8988T (cell line): ENCODE measurements at regions not wholly inside any gene's neighbourhood (a gene's known extent, or its start where the extent isn't known, plus 50 kb on each side); places are given as distances from the start of the nearest gene placed in this dataset.

Experiments
- DNase-seq: peaks from one replicate; pipeline ENCODE4 v3.0.0; 2011

DNA sequence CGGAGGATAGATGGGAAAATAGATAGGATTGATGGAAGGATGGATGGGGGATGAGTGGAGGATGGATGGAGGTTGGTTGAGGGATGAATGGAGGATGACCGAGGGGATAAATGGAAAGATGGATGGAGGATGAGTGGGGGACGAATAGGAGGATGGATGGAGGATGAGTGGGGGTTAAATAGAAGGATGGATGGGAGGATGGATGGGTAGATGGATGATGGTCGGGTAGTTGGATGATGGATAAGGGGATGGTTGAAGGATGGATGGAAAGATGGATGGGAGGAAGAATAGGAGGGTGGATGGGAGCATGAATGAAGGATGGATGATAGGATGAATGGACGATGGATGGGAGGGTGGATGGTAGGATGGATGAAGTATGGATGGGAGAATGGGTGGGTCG is 219.3 kb upstream of the IER5L start:
- no peak for DNase-seq

DNA sequence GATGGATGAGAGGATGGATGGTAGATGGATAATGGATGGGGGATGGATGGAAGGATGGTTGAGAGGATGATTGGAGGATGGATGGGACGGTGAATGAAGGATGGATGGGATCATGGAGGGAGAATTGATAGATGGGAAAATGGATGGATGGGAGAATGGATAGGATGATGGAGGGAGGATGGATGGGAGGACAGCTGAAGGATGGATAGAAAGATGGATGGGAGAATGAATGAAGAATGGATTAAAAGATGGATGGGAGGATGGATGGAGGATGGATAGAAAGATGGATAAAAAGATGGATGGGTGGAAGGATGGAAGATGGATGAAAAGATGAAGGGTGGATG is 218.3 kb upstream of the IER5L start:
- no peak for DNase-seq

DNA sequence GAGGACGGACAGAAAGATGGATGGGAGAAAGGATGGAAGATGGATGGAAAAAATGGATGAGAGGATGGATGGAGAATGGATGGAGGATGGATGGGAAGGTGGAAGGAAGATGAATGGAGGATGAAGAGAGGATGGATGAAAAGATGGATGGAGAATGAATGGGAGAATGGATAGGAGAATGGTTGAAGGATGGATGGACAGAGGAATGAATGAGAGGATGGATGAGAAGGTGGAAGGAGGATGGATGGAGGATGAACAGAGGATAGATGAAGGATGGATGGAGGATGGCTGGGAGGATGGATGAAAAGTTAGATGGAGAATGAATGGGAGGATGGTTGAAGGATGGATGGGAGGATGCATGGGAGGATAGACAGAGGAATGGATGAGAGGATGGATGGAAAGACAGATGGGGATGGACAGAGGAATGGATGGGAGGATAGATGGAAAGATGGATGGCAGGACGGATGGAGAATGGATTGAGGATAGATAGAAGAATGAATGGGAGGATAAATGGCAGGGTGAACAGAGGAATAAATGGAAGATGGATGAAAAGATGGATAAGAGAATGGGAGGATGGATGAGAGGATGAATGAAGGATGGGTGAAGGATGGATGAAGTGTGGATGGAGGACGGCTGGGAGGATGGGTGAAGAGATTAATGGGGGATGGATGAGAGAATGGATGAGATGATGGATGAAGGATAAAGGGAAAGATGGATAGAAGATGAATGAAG is 217.7 kb upstream of the IER5L start:
- DNase-seq = no peak

DNA sequence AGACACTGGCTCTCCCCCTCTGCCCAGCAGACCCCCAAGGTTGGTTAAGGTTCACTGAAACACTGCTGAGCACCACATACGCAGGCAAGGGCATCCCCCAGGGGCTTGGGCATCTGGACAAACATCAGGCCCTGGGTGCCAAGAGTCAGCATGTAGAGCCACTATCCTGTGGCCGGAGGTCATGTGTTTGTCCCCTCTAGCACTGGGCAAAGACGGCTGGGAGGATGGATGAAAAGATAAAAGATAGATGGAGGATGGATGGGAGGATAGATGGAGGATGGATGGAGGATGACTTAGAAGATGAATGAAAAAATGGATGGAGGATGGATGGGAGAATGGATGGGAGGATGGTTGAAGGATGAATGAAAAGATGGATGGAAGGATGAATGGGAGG is 216.8 kb upstream of the IER5L start:
- no peak for DNase-seq

DNA sequence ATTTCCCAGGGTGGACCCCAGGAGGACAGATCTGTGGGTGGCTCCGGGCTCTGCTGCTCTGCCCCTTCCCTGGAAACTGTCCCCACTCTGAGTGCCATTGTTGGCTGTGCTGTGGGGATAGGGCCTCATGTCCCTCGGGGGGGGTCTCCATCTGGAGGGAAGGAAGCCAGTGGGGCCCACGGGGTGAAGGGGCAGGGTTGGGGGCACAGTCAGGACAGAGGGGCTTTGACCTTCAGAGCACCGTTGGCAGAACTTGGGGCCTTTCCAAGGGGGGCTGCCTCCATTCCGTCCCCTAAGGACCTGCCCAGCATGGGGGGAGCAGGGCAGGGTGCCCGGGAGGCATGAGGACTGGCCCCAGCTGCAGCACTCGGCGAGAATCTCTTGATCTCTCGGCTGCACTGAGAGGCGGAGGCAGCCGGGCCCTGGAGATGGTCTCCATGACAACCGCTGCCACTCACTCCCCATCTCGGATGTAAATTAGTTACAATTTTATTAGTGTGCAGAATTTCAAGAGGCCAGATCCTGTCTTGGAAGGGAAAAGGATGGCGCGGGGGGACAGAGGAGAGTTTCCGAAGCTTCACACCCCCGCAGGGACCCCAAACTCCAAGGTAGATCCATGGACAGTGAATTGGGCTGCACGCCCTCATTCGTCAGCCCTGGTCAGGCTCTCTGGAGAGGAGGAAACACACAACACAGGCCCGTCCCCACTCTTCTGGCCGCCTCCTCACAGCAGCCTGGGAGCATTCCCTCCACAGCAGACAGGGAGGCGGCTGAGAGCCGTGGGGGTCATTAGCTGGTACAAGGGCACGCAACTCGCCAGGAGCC is 216.2 kb upstream of the IER5L start:
- no peak for DNase-seq

DNA sequence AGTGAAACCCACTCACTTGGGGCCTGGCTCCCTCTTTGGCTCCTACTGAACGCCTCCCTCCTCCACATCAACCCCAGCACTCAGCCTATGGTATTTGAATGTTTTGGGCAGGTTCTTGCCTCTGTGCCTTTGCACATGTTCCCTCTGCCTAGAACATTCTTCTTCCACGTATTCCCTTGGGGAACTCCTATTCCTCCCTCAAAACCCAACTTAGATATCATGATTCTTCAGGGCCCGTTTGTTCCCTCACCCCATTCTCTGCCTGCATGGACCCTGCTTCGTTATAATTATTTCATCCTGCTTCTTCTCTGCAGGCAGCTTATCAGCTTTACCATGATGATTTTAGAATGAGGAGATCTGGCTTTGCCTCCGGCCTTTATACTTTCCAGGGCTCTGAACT is 215.0 kb upstream of the IER5L start:
- DNase-seq = no peak

DNA sequence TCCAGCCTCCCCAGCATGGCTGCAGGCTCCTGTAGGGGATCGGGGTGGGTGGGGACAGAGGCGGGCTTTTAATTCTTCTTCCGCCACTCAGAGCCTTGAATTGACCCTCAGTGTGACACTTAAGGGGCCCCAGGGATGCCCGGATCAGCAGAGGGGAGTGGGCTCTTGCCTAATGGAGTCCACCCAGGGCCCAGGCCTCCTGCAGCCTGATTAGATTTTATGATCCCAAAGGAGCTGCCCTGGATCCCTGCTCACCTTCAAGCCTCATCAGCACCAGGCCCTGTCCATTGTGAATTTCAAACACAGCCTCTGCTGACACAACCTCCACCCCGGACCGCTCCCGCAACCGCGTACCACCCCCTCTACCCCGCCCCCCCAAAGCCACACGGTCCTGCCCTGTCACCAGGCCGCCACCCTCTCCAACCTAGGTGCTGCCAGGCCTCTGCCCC is 214.1 kb upstream of the IER5L start:
- no peak for DNase-seq

DNA sequence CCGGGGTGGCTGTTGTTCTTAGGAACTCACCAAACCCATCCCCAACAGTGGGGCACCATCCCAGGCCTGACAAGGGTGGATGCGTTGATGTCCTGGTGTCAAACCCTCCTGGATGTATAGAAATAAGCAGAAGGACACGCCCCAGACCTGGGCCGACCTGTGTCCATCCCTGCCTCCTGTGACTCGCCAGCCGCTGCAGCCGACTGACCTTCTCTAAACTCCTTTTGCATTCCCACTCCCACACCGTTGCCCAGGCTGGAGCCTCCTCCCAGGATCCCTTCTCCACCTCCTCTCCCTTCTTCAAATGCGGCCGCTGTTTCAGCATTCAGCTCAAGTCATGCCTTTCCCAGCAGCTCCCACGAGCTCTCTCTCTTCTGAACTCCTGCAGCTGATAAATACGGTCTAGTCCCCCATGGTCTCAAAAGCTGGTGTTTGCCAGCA is 213.2 kb upstream of the IER5L start:
- DNase-seq = no peak

DNA sequence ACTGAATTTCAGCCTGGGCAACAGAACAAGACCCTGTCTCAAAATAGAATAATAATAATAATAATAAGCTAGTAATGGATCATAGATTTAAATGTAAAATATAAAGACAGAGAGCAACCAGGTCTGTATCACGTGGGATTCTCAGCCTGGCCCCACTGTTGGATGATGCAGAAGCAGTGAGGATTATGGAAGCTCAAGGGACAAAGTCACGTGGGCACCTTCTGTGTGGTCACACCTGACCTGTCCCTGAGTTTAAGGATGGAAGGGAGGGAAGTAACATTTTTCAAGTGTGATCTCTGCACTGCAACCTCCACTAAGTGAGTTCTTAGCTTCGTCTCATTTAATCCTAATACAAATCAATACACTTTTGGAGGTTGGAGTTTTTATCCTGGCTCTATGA is 212.5 kb upstream of the IER5L start:
- DNase-seq = no peak

DNA sequence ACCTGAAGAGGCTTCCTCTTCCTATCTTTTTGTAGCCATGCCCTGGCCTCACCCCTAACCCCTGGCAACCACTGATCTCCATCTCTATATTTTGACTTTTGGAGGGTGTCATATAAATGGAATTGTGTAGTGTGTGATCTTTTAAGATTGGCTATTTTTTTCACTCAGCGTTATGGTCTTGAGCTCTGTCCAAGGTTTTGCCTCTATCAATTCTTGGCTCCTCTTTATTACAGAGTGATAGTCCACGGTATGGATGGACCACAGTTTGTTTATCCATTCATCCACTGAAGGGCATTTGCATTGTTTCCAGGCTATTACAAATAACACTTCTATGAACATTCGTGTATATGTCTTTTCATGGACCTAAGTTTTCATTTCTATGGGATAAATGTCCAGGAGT is 209.8 kb upstream of the IER5L start:
- no peak for DNase-seq

DNA sequence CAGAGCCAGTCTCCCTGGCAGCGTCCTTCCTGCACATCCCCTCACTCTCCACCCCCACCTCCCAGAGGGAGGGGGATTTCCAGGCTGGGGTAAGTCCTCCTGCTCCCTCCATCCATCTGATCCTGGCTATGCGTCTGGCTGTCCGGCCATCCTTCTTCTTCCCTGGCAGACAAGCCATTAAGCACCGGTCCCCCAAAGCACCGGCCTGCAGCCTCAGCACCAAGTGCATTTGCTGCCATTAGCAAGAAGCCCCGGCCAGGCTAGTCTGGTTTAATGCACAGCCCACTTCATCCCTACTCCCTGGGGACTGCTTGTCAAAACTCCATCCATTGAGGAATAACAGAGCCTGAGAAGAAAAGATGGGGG is 208.7 kb upstream of the IER5L start:
- no peak for DNase-seq

DNA sequence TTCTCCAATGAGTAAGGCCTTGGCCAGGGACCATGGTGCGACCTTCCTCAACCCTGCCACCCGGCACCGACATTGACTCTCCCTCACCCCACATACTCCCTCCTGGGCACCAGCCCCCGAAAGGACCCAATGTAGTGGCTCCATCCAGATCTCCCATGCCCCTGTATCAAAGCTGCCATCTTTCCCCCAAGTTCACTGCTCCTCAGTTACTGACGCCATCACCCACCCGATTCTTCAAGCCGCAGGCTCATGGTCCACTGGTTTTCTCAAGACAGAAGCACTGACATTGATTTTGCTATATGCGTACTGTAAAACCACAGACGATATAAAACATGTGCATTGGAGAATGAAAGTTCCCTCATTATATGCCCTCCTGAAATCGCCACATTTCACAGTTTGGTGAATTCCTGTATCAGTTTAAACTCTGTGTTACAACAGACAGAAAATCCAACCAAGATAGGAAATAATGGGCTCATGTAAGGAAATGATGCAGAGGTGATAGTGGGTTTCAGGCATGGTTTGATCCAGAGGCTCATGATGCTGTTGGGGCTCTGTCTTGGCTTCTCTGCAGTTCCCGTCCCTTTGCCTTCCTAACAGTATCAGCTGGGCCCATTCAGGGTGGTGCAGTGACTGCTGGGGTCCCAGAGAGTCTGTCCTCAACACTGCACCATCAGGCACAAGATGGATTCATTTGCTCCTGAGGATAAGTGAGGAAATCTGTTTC is 207.3 kb upstream of the IER5L start:
- no peak for DNase-seq

DNA sequence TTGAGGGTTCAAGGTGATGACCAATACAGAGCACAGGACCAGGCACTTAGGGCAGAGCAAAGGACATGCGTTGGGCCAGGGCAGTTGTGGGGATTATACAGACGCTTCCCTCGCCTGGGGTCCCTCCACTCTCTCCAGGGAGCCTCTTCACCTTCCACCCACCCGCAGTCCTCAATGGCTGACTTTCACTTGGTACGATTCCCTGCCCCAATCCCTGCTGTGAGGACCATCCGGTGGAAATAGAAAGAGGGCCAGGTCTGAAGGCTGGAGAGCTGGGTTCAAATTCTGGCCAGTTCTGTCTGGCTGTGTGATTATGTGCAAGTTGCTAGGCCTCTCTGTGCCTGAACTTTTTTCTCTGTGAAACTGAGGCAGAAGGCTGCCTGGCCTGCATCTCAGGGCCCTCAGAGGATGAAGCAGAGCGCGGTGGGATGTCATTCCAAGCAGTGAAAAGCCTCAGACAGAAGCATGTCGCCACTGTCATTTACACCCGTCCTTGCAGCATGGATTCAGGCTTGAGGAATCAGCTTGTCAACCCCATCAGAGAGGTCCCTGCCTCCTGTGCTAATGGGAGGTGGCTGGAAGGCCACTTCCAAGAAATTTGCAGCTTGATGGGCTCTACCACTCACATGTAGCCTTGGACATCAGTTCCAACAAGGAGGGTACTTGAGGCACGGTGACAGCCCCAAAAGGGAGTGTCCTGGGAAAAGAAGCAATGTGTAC is 206.6 kb upstream of the IER5L start:
- no peak for DNase-seq

DNA sequence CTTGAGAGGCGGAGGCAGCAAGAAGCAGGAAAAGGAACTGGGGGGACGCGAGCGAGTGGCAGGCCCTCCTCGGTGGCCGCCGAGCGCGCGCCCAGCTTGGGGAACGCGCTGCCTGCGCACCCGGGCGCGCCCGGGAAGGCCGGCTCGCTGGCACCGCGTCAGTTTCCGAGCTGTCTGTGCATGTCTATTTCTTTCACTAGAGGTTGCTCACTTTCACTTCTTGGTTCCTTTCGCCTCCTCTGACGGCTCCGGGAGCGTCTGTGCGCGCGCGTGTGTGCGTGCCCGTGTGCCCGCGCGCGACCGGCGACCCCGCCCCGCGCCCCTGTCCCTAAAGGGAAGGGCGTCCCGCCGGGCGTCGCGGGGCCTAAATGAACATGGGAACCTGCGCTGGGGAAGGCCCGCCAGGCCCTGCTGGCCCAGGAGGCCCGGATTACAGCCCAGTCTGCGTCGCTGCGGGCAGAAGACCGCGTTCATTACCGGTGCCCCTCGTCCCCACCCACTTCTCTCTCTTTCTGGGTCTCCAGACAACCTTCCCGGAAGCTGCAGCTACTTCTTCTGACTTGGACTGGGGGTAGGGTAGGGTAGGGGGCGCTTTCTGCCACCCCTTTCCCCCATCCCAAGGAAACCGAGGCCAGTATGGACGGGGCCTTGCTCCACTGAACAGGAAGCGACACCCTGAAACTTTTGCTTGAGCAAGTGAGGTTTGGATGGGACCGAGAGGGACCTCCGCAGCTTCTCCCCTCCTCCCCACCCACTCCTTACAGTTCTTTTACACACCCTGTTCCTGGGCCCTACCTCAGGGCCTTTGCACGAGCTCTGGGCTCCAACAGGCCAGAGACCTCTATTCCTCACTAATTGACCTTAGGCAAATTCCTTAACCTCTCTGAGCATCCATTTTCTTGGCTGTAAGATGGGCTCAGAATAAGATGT is 205.8 kb upstream of the IER5L start:
- peak; percentile 71 for DNase-seq

DNA sequence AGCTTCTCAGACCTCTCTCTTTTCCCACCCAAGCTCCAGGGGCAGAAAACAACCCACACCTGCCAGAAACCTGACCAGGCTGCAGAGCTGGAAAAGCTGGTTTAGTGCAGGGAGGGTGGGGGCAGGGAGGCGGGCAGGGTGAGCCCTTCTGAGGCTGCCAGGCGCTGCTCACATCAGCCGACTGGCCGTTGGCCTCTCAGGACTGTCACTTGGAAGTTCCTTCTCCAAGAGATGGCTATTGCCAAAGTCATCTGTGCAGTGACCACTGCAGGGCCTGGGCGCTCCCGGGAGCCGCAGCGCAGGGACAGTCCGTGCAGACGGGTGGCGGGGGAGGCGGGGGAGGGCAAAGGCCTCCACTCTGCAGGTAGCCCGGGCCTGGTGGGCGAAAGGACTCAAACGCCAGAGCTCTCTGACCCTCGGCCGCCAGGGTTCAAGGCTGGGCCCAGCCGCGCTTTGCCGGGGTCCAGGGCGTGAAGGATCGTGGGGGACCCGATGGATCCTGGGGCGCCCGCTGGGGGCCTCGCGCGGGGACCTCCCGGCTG is 205.0 kb upstream of the IER5L start:
- DNase-seq = no peak

DNA sequence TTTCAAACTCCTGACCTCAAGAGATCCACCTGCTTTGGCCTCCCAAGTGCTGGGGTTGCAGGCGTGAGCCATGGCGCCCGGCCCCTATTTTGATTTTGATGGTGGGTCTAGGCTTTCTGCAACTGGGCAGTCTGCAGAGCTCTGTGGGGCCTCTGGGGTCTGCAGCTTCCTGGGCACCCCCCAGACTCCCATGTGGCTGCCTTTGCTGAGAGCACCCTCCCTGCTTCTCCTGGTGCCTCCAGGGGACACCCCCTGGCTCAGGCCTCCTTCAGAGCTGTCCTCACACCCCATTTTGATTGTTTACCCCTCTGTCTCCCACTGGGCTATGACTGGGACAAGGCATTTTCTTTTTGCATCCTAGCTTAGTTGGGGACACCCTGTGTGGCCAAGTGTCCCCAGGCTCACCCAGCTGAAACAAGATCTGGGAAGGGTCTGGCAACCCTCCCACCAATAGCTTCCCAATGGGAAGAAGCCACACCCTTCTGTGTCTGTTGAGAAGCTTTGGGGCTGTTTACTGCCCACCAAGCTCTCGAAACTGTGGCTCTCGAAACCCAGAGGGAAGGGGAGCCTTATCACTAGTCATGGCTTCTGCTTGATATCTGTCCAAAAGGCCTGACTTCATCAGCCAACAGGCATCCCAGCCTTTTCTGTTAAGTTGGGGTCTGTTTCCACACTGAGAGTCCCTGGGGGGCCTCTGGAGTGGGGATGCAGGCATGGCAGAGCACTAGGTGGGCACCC is 204.4 kb upstream of the IER5L start:
- no peak for DNase-seq

DNA sequence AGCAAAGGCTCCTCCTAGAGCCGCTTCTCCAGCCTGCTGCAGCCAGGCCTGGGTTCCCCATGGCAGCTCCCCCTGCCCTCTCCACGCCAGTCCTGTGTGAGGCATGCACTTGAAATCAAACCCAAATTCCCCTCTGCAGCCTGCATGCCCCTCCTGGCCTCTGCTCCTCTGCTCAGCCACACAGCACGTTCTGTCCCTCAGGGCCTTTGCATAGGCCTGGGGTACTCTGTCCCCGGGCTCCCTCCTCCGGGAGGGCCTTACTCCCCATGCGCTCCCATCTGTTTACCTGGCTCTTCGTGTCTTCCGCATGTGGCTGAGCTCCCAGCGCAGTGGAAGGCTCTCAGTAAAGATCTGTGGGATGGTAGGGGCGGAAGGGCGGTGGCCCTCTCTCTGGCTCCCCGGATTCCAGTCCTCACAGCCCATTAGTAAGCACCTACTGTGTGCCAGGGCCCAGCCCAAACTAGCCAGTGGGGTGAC is 203.5 kb upstream of the IER5L start:
- DNase-seq = no peak

DNA sequence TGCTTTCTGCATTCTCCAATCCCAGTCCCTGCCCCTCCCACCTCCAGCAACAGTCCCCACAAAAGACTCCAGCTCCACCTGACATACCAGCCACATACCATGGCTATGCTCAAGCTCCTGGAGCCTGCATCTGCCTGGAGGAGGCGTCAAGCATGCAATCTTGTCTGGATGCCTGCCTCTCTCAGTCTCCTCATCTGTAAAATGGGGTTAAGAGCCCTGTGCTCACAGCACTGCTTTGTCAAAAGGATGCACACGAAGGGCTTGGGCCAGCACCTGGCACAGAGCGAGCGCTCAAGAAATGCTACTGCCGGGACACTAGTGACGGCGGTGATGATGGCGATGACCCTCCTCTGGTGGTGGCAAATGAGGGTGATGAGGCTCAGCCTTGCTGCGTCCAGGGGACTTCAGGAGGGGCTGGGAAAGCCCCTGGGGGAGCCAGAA is 202.9 kb upstream of the IER5L start:
- no peak for DNase-seq

DNA sequence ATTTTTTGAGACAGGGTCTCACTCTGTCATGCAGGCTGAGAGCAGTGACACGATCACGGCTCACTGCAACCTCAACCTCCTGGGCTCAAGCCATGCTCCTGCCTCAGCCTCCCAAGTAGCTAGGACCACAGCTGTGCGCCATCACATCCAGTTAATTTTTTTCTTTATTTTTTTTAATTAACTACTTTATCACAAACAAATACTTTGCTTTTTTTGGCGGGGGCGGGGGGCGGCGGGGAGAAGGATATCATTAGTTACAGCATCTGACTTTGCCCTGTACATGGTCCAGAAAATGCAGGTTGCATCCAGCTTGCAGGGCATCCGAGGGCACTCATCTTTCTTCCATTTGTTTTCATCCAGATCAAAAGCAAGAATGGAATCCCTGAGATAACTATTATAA is 201.8 kb upstream of the IER5L start:
- no peak for DNase-seq

DNA sequence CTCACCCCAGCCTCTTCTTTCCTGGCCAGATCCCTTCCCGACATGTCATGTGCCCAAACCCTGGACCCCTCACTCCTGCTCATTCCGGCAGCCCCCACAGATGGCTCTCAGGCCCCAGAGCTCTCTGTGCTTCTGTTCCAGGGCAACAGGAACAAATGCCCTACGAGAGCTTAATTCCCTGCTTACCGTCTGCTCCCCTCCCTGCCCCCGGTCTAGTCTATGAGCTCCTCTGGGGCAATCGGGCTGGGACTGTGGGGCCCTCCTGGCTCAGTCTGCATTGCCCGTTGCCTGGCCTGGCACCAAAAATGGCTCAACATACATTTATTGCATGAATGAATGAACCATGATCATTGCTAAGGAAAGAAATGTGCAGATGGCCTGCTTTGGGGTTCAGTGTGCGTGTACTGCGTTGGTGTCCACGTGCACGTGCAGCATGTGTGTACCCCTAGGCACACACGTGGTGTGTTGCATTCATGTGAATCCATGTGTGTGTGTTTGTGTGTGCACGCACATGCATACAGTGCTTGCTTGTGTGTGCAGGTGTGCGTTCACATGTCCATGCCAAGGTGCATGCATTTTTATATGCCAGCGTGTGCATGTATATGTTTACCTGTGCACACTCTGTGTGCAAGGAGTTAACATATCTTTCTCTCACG is 201.2 kb upstream of the IER5L start:
- no peak for DNase-seq
